ENCODE measurements at regions not wholly inside any gene's neighbourhood (a gene's known extent, or its start where the extent isn't known, plus 50 kb on each side); places are given as distances from the start of the nearest gene placed in this dataset.

- no peak for TF ChIP-seq CTCF (IDR thresholded peaks at IDR 0.05)
- TF ChIP-seq POLR2A (IDR thresholded peaks at IDR 0.05) = no peak
Observed at GRCh38 chr1:177586429-177586828, 383.4 kb downstream of the SEC16B start.
